Activated T-cell treated with anti-CD3 and anti-CD28 coated beads, Interleukin-2, amount 50 U/mL, for 48 hours (primary cell): ENCODE measurements at regions not wholly inside any gene's neighbourhood (a gene's known extent, or its start where the extent isn't known, plus 50 kb on each side); places are given as distances from the start of the nearest gene placed in this dataset.
"Not testable (repeated sequence)": the region's sequence is repeated elsewhere in the genome, so short reads cannot be mapped to it uniquely, and the experiment has no call there.

ENCODE experiments used
- DNase-seq, 2 experiments: peaks; one replicate each; pipeline ENCODE4 v3.0.0-alpha.2; 2020

GRCh38 chr15:23983500-23984259 lies 296.6 kb upstream of the NDN start:
- DNase-seq = no peak

GRCh38 chr15:23994273-23994672 lies 307.2 kb upstream of the NDN start:
- no peak for DNase-seq

GRCh38 chr15:23998056-23998455 lies 311.0 kb upstream of the NDN start:
- DNase-seq = no peak

GRCh38 chr15:24008476-24008875 lies 321.4 kb upstream of the NDN start:
- no peak for DNase-seq

GRCh38 chr15:24017470-24017869 lies 330.4 kb upstream of the NDN start:
- no peak for DNase-seq

- DNase-seq = no peak
These were observed 352.6 kb upstream of the NDN start for GRCh38 chr15:24039683-24040082.

GRCh38 chr15:24054547-24055245 lies 367.6 kb upstream of the NDN start:
- DNase-seq = no peak

- no peak for DNase-seq
These were observed 380.8 kb upstream of the NDN start for GRCh38 chr15:24067733-24068501.

GRCh38 chr15:24075420-24076089 lies 388.4 kb upstream of the NDN start:
- DNase-seq = no peak

- no peak for DNase-seq
These were observed 389.1 kb upstream of the NDN start for GRCh38 chr15:24076090-24076784.

- DNase-seq = no peak
These were observed 391.4 kb upstream of the NDN start for GRCh38 chr15:24078310-24079029.

GRCh38 chr15:24088941-24089340 lies 401.8 kb upstream of the NDN start:
- not testable (repeated sequence) for DNase-seq

GRCh38 chr15:24101503-24101902 lies 414.4 kb upstream of the NDN start:
- DNase-seq = not testable (repeated sequence)

GRCh38 chr15:24107524-24107923 lies 420.4 kb upstream of the NDN start:
- not testable (repeated sequence) for DNase-seq

GRCh38 chr15:24107948-24108347 lies 420.8 kb upstream of the NDN start:
- not testable (repeated sequence) for DNase-seq

- DNase-seq = not testable (repeated sequence)
These were observed 421.2 kb upstream of the NDN start for GRCh38 chr15:24108349-24108748.

GRCh38 chr15:24139622-24140021 lies 452.5 kb upstream of the NDN start:
- DNase-seq = not testable (repeated sequence)

GRCh38 chr15:24145070-24145469 lies 458.0 kb upstream of the NDN start:
- not testable (repeated sequence) for DNase-seq

GRCh38 chr15:24146251-24146650 lies 459.1 kb upstream of the NDN start:
- no peak for DNase-seq

GRCh38 chr15:24150542-24150941 lies 463.4 kb upstream of the NDN start:
- no peak for DNase-seq

GRCh38 chr15:24158306-24158705 lies 471.2 kb upstream of the NDN start:
- not testable (repeated sequence) for DNase-seq

- not testable (repeated sequence) for DNase-seq
These were observed 478.4 kb upstream of the NDN start for GRCh38 chr15:24165512-24165911.
